ENCODE measurements at regions not wholly inside any gene's neighbourhood (a gene's known extent, or its start where the extent isn't known, plus 50 kb on each side); places are given as distances from the start of the nearest gene placed in this dataset.
A peak's percentile ranks its signal among the peaks of the same experiment; 100 is the strongest.

GRCh38 chr14:100406505-100407131, 83.5 kb downstream of the SLC25A47 start (continued):
- peak; percentile 76; the same call in 1 of the 2 replicates for TF ChIP-seq DMBX1 (CRISPR knock-in tag; IDR thresholded peaks at IDR 0.05; ENCODE audit: borderline replicate concordance)
- no peak for TF ChIP-seq SMAD3 (CRISPR knock-in tag; conservative IDR thresholded peaks at IDR 0.05)
- no peak for TF ChIP-seq POLR3A (IDR thresholded peaks at IDR 0.05; ENCODE audit: borderline replicate concordance, extremely low read depth, insufficient read depth, insufficient read length)
- TF ChIP-seq, protein P1, sequence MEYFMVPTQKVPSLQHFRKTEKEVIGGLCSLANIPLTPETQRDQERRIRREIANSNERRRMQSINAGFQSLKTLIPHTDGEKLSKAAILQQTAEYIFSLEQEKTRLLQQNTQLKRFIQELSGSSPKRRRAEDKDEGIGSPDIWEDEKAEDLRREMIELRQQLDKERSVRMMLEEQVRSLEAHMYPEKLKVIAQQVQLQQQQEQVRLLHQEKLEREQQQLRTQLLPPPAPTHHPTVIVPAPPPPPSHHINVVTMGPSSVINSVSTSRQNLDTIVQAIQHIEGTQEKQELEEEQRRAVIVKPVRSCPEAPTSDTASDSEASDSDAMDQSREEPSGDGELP (CRISPR knock-in tag; IDR thresholded peaks at IDR 0.05; ENCODE audit: borderline replicate concordance): peak; percentile 87
- TF ChIP-seq, protein P2, sequence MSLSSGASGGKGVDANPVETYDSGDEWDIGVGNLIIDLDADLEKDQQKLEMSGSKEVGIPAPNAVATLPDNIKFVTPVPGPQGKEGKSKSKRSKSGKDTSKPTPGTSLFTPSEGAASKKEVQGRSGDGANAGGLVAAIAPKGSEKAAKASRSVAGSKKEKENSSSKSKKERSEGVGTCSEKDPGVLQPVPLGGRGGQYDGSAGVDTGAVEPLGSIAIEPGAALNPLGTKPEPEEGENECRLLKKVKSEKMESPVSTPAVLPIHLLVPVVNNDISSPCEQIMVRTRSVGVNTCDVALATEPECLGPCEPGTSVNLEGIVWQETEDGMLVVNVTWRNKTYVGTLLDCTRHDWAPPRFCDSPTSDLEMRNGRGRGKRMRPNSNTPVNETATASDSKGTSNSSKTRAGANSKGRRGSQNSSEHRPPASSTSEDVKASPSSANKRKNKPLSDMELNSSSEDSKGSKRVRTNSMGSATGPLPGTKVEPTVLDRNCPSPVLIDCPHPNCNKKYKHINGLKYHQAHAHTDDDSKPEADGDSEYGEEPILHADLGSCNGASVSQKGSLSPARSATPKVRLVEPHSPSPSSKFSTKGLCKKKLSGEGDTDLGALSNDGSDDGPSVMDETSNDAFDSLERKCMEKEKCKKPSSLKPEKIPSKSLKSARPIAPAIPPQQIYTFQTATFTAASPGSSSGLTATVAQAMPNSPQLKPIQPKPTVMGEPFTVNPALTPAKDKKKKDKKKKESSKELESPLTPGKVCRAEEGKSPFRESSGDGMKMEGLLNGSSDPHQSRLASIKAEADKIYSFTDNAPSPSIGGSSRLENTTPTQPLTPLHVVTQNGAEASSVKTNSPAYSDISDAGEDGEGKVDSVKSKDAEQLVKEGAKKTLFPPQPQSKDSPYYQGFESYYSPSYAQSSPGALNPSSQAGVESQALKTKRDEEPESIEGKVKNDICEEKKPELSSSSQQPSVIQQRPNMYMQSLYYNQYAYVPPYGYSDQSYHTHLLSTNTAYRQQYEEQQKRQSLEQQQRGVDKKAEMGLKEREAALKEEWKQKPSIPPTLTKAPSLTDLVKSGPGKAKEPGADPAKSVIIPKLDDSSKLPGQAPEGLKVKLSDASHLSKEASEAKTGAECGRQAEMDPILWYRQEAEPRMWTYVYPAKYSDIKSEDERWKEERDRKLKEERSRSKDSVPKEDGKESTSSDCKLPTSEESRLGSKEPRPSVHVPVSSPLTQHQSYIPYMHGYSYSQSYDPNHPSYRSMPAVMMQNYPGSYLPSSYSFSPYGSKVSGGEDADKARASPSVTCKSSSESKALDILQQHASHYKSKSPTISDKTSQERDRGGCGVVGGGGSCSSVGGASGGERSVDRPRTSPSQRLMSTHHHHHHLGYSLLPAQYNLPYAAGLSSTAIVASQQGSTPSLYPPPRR (CRISPR knock-in tag; IDR thresholded peaks at IDR 0.05; ENCODE audit: borderline replicate concordance): no peak
- no peak for TF ChIP-seq POLR2H (tag; IDR thresholded peaks at IDR 0.05; ENCODE audit: low read depth)
- TF ChIP-seq WHSC1 (IDR thresholded peaks at IDR 0.05; ENCODE audit: low read length): no peak
- TF ChIP-seq ZNF395 (CRISPR knock-in tag; IDR thresholded peaks at IDR 0.05): no peak
- no peak for TF ChIP-seq CREBBP (IDR thresholded peaks at IDR 0.05; ENCODE audit: low read depth, low read length)
- TF ChIP-seq SMARCB1 (IDR thresholded peaks at IDR 0.05; ENCODE audit: insufficient read length, low read depth): no peak
- peak; percentile 66; the same call in 1 of the 2 replicates for TF ChIP-seq ETS1 (conservative IDR thresholded peaks at IDR 0.05; ENCODE audit: control insufficient read depth, low read depth, low read length)
- TF ChIP-seq ZNF764 (CRISPR knock-in tag; IDR thresholded peaks at IDR 0.05; ENCODE audit: low read depth): no peak
- TF ChIP-seq KDM1A (IDR thresholded peaks at IDR 0.05): peak; percentile 43 to 70; a peak in 1 of 4 replicates
- no peak for TF ChIP-seq ZBTB43 (CRISPR knock-in tag; IDR thresholded peaks at IDR 0.05)
- peak; percentile 31 for TF ChIP-seq TBP (optimal IDR thresholded peaks at IDR 0.05; ENCODE audit: low read depth, low read length)
- peak; percentile 59; the same call in 1 of the 2 replicates for TF ChIP-seq CTBP1 (IDR thresholded peaks at IDR 0.05; ENCODE audit: borderline replicate concordance)
- no peak for TF ChIP-seq LCOR (CRISPR knock-in tag; IDR thresholded peaks at IDR 0.05)
- TF ChIP-seq CCNT2 (IDR thresholded peaks at IDR 0.05; ENCODE audit: borderline replicate concordance, extremely low read depth, insufficient read length, low read depth, low read length): no peak
